HS-5 (cell line): ENCODE measurements at regions not wholly inside any gene's neighbourhood (a gene's known extent, or its start where the extent isn't known, plus 50 kb on each side); places are given as distances from the start of the nearest gene placed in this dataset.
"Not testable (repeated sequence)": the region's sequence is repeated elsewhere in the genome, so short reads cannot be mapped to it uniquely, and the experiment has no call there.

Experiments
- DNase-seq: peaks from one replicate; pipeline ENCODE4 v3.0.0-alpha.2; 2012; ENCODE audit warnings: low read depth

GRCh38 chr3:195999176-195999575 lies 82.7 kb downstream of the TFRC start:
- DNase-seq = not testable (repeated sequence)

GRCh38 chr3:195996314-195996713 lies 85.6 kb downstream of the TFRC start:
- DNase-seq = not testable (repeated sequence)

GRCh38 chr3:195994343-195994742 lies 86.0 kb upstream of the TNK2 start:
- DNase-seq = not testable (repeated sequence)

GRCh38 chr3:195993671-195994070 lies 85.3 kb upstream of the TNK2 start:
- DNase-seq = not testable (repeated sequence)

- not testable (repeated sequence) for DNase-seq
Observed at GRCh38 chr3:195992956-195993595, 84.7 kb upstream of the TNK2 start.

- DNase-seq = not testable (repeated sequence)
Observed at GRCh38 chr3:195991986-195992385, 83.6 kb upstream of the TNK2 start.

GRCh38 chr3:195991243-195991642 lies 82.9 kb upstream of the TNK2 start:
- not testable (repeated sequence) for DNase-seq

- DNase-seq = not testable (repeated sequence)
Observed at GRCh38 chr3:195990841-195991174, 82.5 kb upstream of the TNK2 start.

GRCh38 chr3:195989921-195990840 lies 81.8 kb upstream of the TNK2 start:
- DNase-seq = not testable (repeated sequence)

GRCh38 chr3:195989197-195989920 lies 81.0 kb upstream of the TNK2 start:
- not testable (repeated sequence) for DNase-seq

- not testable (repeated sequence) for DNase-seq
Observed at GRCh38 chr3:195988764-195989163, 80.4 kb upstream of the TNK2 start.

- DNase-seq = not testable (repeated sequence)
Observed at GRCh38 chr3:195987001-195987400, 78.7 kb upstream of the TNK2 start.

GRCh38 chr3:195986576-195986975 lies 78.2 kb upstream of the TNK2 start:
- DNase-seq = not testable (repeated sequence)

- DNase-seq = not testable (repeated sequence)
Observed at GRCh38 chr3:195985348-195985920, 77.1 kb upstream of the TNK2 start.

- DNase-seq = not testable (repeated sequence)
Observed at GRCh38 chr3:195984392-195985030, 76.2 kb upstream of the TNK2 start.

GRCh38 chr3:195983880-195984279 lies 75.5 kb upstream of the TNK2 start:
- not testable (repeated sequence) for DNase-seq

GRCh38 chr3:195982754-195983153 lies 74.4 kb upstream of the TNK2 start:
- not testable (repeated sequence) for DNase-seq

- not testable (repeated sequence) for DNase-seq
Observed at GRCh38 chr3:195981778-195982177, 73.4 kb upstream of the TNK2 start.

- DNase-seq = not testable (repeated sequence)
Observed at GRCh38 chr3:195979877-195980276, 71.5 kb upstream of the TNK2 start.

- not testable (repeated sequence) for DNase-seq
Observed at GRCh38 chr3:195978585-195978984, 70.2 kb upstream of the TNK2 start.

- not testable (repeated sequence) for DNase-seq
Observed at GRCh38 chr3:195976876-195977275, 68.5 kb upstream of the TNK2 start.
